Mesenchymal stem cell (in vitro differentiated cells and primary cell): ENCODE measurements at regions not wholly inside any gene's neighbourhood (a gene's known extent, or its start where the extent isn't known, plus 50 kb on each side); places are given as distances from the start of the nearest gene placed in this dataset.
"Not testable (repeated sequence)": the region's sequence is repeated elsewhere in the genome, so short reads cannot be mapped to it uniquely, and the experiment has no call there.

Experiments
- DNase-seq: peaks from one replicate; pipeline ENCODE4 v3.0.0-alpha.2; 2013
- H2AFZ ChIP-seq: one replicate; pipeline ENCODE4 v1.6.1; 2013; ENCODE audit warnings: low read depth, mild to moderate bottlenecking, control low read depth, inconsistent platforms, low read length, moderate library complexity
- H2AK5ac ChIP-seq: 2 replicates; pipeline ENCODE4 v1.6.1; 2013; ENCODE audit warnings: low read length, moderate library complexity, mild to moderate bottlenecking, inconsistent platforms; ENCODE audit not compliant: severe bottlenecking
- H2BK120ac ChIP-seq: one replicate; pipeline ENCODE4 v1.6.1; 2013; ENCODE audit warnings: low read depth, mild to moderate bottlenecking, inconsistent platforms, low read length, moderate library complexity
- H2BK12ac ChIP-seq, 2 experiments: one replicate each; pipeline ENCODE4 v1.6.1; 2013; ENCODE audit warnings: inconsistent platforms in 2 of 2, low read length in 2 of 2, mild to moderate bottlenecking in 2 of 2, moderate library complexity in 2 of 2, control low read depth in 1 of 2
- H2BK15ac ChIP-seq: one replicate; pipeline ENCODE4 v1.6.1; 2013; ENCODE audit warnings: mild to moderate bottlenecking, low read depth, inconsistent platforms; ENCODE audit not compliant: poor library complexity, severe bottlenecking
- H2BK5ac ChIP-seq: 2 replicates; pipeline ENCODE4 v1.6.1; 2013; ENCODE audit warnings: low read depth, mild to moderate bottlenecking, low read length, control low read depth, inconsistent platforms; ENCODE audit not compliant: poor library complexity, severe bottlenecking
- H3K14ac ChIP-seq, 2 experiments: one replicate each; pipeline ENCODE4 v1.6.1; 2013; ENCODE audit warnings: inconsistent platforms in 2 of 2, low read length in 2 of 2, control low read depth in 1 of 2, mild to moderate bottlenecking in 1 of 2, moderate library complexity in 1 of 2
- H3K18ac ChIP-seq, 2 experiments: one replicate each; pipeline ENCODE4 v1.6.1; 2013; ENCODE audit warnings: inconsistent platforms in 2 of 2, low read length in 2 of 2, control low read depth in 1 of 2, low read depth in 1 of 2, mild to moderate bottlenecking in 1 of 2
- H3K23ac ChIP-seq, 2 experiments: one replicate each; pipeline ENCODE4 v1.6.1; 2013; ENCODE audit warnings: inconsistent platforms in 2 of 2, low read length in 2 of 2, mild to moderate bottlenecking in 2 of 2, moderate library complexity in 2 of 2, control low read depth in 1 of 2
- H3K27ac ChIP-seq: 2 replicates; pipeline ENCODE4 v1.5.1; 2013; ENCODE audit warnings: mild to moderate bottlenecking, moderate library complexity, low read length, control low read depth, inconsistent platforms; ENCODE audit not compliant: poor library complexity, severe bottlenecking
- H3K27me3 ChIP-seq, 2 experiments: 2 replicates each; pipeline versions ENCODE4 v1.6.1 to v1.7.0; 2013; ENCODE audit warnings: low read length in 2 of 2, mild to moderate bottlenecking in 2 of 2, moderate library complexity in 2 of 2, control low read depth in 1 of 2, inconsistent platforms in 1 of 2; ENCODE audit not compliant: control insufficient read depth in 1 of 2, insufficient read depth in 1 of 2
- H3K36me3 ChIP-seq, 2 experiments: 2 replicates each; pipeline versions ENCODE4 v1.6.1 to v1.7.0; 2013; ENCODE audit warnings: low read length in 2 of 2, control low read depth in 1 of 2, inconsistent platforms in 1 of 2, low read depth in 1 of 2, mild to moderate bottlenecking in 1 of 2; ENCODE audit not compliant: insufficient read depth in 2 of 2, control insufficient read depth in 1 of 2
- H3K4ac ChIP-seq, 2 experiments: one replicate each; pipeline ENCODE4 v1.6.1; 2013; ENCODE audit warnings: inconsistent platforms in 2 of 2, low read length in 2 of 2, mild to moderate bottlenecking in 2 of 2, moderate library complexity in 2 of 2, control low read depth in 1 of 2, low read depth in 1 of 2
- H3K4me1 ChIP-seq: 2 replicates; pipeline ENCODE4 v1.6.1; 2013; ENCODE audit warnings: low read depth, low read length, control low read depth; ENCODE audit not compliant: control insufficient read depth, insufficient read depth
- H3K4me2 ChIP-seq: 2 replicates; pipeline ENCODE4 v1.6.1; 2013; ENCODE audit warnings: low read length, mild to moderate bottlenecking, inconsistent platforms; ENCODE audit not compliant: poor library complexity, severe bottlenecking
- H3K4me3 ChIP-seq, 2 experiments: 2 replicates each; pipeline versions ENCODE4 v1.5.1 to v1.7.0; 2013; ENCODE audit warnings: low read length in 2 of 2, mild to moderate bottlenecking in 2 of 2, control low read depth in 1 of 2, low read depth in 1 of 2; ENCODE audit not compliant: insufficient read depth in 1 of 2
- H3K79me1 ChIP-seq: replicated peaks from 2 replicates; pipeline ENCODE4 v1.6.1; 2013; ENCODE audit warnings: mild to moderate bottlenecking, control low read depth, low read length, inconsistent platforms; ENCODE audit not compliant: poor library complexity, severe bottlenecking
- H3K9ac ChIP-seq: 2 replicates; pipeline ENCODE4 v1.7.0; 2013; ENCODE audit warnings: mild to moderate bottlenecking, low read length, moderate library complexity
- H3K9me3 ChIP-seq: 2 replicates; pipeline ENCODE4 v1.7.0; 2013; ENCODE audit warnings: mild to moderate bottlenecking, low read length; ENCODE audit not compliant: control insufficient read depth
- H4K8ac ChIP-seq: one replicate; pipeline ENCODE4 v1.6.1; 2013; ENCODE audit warnings: inconsistent platforms, mild to moderate bottlenecking, low read length, moderate library complexity
- H4K91ac ChIP-seq: one replicate; pipeline ENCODE4 v1.6.1; 2013; ENCODE audit warnings: mild to moderate bottlenecking, low read length, inconsistent platforms
- WGBS: methylation state at CpG from one replicate; pipeline ENCODE4 v1.1.7; 2013; ENCODE audit warnings: mixed read lengths; 5-methylcytosine and 5-hydroxymethylcytosine counted together

DNA sequence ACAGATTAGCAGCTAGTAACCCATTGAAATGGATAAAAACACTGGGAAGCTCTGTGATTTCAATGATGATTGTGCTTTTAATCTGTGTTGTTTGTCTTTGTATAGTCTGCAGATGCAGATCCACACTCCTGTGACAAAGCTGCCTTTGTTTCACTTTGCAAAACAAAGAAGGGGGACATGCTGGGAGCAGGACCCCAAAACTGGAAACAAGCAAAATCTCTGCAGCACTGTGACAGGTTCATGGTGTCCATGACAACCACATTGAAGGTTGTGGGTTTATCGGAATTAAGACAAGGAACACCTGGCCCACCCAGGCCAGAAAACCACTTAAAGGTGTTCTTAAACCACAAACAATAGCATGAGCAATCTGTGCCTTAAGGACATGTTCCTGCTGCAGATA is 95.6 kb upstream of the PTGDR start:
- H3K18ac ChIP-seq, H2BK15ac ChIP-seq, H4K91ac ChIP-seq, H3K27me3 ChIP-seq, H3K9ac ChIP-seq, H3K23ac ChIP-seq, H3K14ac ChIP-seq, DNase-seq, H4K8ac ChIP-seq, H2BK12ac ChIP-seq, H3K36me3 ChIP-seq, H2BK5ac ChIP-seq, H3K4ac ChIP-seq, H3K4me2 ChIP-seq, H3K4me1 ChIP-seq, H3K4me3 ChIP-seq, H3K27ac ChIP-seq, H2BK120ac ChIP-seq, H2AFZ ChIP-seq, H3K79me1 ChIP-seq, H2AK5ac ChIP-seq: not testable (repeated sequence)
- peaks cover 40% of the 10 kb centered on the region for H3K9me3 ChIP-seq
- WGBS = 62% methylated on average over 1 of the region's 1 CpG

DNA sequence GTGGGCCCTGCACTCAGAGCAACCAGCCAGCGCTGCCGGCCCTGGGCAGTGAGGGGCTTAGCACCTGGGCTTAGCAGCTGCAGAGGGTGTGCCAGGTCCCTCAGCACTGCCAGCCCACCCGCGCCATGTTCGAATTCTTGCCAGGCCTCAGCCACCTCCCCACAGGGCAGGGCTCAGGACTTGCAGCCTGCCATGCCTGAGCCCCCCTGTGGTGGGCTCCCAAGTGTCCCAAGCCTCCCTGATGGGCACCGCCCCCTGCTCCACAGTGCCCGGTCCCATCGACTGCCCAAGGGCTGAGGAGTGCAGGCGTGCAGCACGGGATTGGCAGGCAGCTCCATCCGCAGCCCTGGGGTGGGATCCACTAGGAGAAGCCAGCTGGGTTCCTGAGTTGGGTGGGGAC is 98.0 kb upstream of the NID2 start:
- Histone ChIP-seq H3K27ac (no peak overlapping the region), H3K4me3 (no peak overlapping the region), H3K9me3 (peaks cover 17% of the 10 kb centered on the region), H4K8ac (no peak overlapping the region), H3K4me1 (no peaks in the 10 kb centered on the region), H2AFZ (no peak overlapping the region), H3K27me3 (no peaks in the 10 kb centered on the region), H3K9ac (no peak overlapping the region), H3K14ac (no peak overlapping the region), H3K79me1 (no peaks in the 10 kb centered on the region), H2AK5ac (no peak overlapping the region), H4K91ac (no peak overlapping the region), H2BK15ac (no peak overlapping the region), H3K23ac (no peak overlapping the region), H3K36me3 (no peaks in the 10 kb centered on the region), H3K18ac (no peak overlapping the region), H3K4ac (no peak overlapping the region), H3K4me2 (no peak overlapping the region), H2BK120ac (no peak overlapping the region), H2BK12ac (no peak overlapping the region), H2BK5ac (no peak overlapping the region)
- no peak for DNase-seq
- 84% methylated on average over 11 of the region's 11 CpGs for WGBS

DNA sequence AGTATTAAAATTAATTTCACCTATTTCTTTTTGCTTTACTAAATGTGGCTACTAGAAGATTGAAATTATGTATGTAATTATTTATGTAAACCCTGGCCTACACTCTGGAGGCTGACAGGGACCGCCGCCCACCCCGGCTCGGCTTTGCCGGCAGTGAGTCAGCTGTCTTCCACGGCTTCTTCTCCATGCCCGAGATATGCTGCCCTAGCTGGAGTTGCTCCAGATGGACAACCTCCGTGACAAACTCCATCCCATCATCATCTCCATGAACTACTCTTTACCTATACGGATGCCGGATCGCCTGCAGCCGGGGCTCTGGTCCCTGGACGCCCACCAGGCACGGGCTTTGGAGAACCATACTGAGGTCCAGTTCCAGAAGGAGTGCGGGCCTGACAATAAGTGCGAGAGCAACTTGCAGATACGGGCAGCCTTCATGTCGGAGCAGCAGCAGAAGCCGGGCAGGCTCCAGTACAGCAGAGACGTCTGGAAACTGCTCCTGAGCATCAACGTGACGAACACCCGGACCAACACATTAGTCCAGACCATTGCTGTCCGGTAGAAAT is 86.9 kb upstream of the NID2 start:
- no peak overlapping the region for H3K4me2 ChIP-seq

GRCh38 chr14:52154992-52155650 is 86.3 kb upstream of the NID2 start:
- 85% methylated on average over 2 of the region's 4 CpGs for WGBS
- H3K4me2 ChIP-seq = no peak overlapping the region
- no peak overlapping the region for H2BK15ac ChIP-seq
- H4K8ac ChIP-seq = no peak overlapping the region
- peaks cover 9 to 16% of the 10 kb centered on the region in 2 experiments for H3K27me3 ChIP-seq
- no peak overlapping the region for H2BK5ac ChIP-seq
- no peaks in the 10 kb centered on the region for H3K79me1 ChIP-seq
- no peak overlapping the region for H2BK12ac ChIP-seq
- H2AFZ ChIP-seq = no peak overlapping the region
- no peak overlapping the region for H3K4me3 ChIP-seq
- H3K14ac ChIP-seq = no peak overlapping the region
- no peaks in the 10 kb centered on the region for H3K9me3 ChIP-seq
- no peaks in the 10 kb centered on the region for H3K36me3 ChIP-seq
- no peak overlapping the region for H3K4ac ChIP-seq
- H3K23ac ChIP-seq = no peak overlapping the region
- no peak overlapping the region for H3K27ac ChIP-seq
- no peak overlapping the region for H4K91ac ChIP-seq
- no peak overlapping the region for H3K9ac ChIP-seq
- DNase-seq = no peak
- no peaks in the 10 kb centered on the region for H3K4me1 ChIP-seq
- no peak overlapping the region for H3K18ac ChIP-seq
- no peak overlapping the region for H2BK120ac ChIP-seq
- no peak overlapping the region for H2AK5ac ChIP-seq

More for the DNA sequence above, 86.9 kb upstream of the NID2 start:
- no peak overlapping the region for H3K14ac ChIP-seq
- H3K4me1 ChIP-seq = no peaks in the 10 kb centered on the region
- H3K9ac ChIP-seq = no peak overlapping the region
- no peak overlapping the region for H2BK12ac ChIP-seq
- H2BK120ac ChIP-seq = no peak overlapping the region
- no peak overlapping the region for H3K4me3 ChIP-seq
- no peak for DNase-seq
- WGBS = 95% methylated on average over 24 of the region's 24 CpGs
- H4K91ac ChIP-seq = no peak overlapping the region
- H2BK5ac ChIP-seq = no peak overlapping the region
- no peak overlapping the region for H2BK15ac ChIP-seq
- H2AK5ac ChIP-seq = no peak overlapping the region
- H3K27ac ChIP-seq = no peak overlapping the region
- H3K9me3 ChIP-seq = no peaks in the 10 kb centered on the region
- H4K8ac ChIP-seq = no peak overlapping the region
- no peak overlapping the region for H3K18ac ChIP-seq
- no peak overlapping the region for H3K23ac ChIP-seq
- no peak overlapping the region for H2AFZ ChIP-seq
- H3K4ac ChIP-seq = no peak overlapping the region
- no peaks in the 10 kb centered on the region for H3K36me3 ChIP-seq
- no peaks in the 10 kb centered on the region for H3K79me1 ChIP-seq
- H3K27me3 ChIP-seq = peaks cover 2 to 10% of the 10 kb centered on the region in 2 experiments
